ENCODE measurements at regions not wholly inside any gene's neighbourhood (a gene's known extent, or its start where the extent isn't known, plus 50 kb on each side); places are given as distances from the start of the nearest gene placed in this dataset.
"Not testable (repeated sequence)": the region's sequence is repeated elsewhere in the genome, so short reads cannot be mapped to it uniquely, and the experiment has no call there.

DNA sequence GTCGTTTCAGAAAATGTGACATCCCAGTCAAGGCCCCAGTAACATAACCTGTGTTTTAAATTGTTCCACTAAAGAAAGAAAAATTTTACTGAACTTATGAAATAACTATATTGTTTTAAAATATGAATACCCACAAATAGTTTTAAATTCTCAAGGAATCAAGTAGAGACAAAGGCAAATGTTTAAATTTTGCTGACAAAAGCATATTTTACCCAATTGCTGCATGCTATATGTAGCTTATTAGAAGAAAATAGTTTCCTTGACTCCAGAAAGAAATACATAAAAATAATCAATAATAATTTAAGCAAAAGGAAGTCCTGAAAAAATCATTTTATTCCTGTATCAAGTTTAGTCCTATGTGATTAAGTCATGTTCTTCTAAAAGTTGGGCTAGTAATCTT, 481.3 kb upstream of the ADGRL3 start:
- DNase-seq, result no peak

GRCh38 chr4:60721685-60722084, 478.4 kb upstream of the ADGRL3 start:
- DNase-seq, result no peak

- no peak for DNase-seq
Observed at GRCh38 chr4:60723796-60724195, 476.3 kb upstream of the ADGRL3 start.

- no peak for DNase-seq
Observed at GRCh38 chr4:60724623-60725022, 475.5 kb upstream of the ADGRL3 start.

DNA sequence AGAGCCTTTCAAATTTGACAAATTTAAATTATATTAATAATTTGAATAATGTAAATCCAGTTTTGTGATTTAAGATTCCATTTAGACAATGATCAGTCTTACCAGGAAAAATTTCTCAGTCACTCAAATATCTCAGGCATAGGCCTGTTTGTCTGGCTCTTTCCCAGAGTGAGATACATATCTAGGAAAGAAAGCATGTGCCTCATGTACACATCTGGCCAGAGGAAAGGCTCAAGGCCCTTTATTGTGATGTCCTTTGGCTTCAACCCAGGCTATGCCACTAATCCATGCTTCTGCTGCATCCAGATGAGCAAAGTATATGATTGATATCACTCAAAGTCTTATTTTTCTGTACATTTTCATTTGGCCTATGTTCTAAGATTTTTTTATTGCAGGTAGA, 473.3 kb upstream of the ADGRL3 start:
- no peak for DNase-seq

- no peak for DNase-seq
Observed at GRCh38 chr4:60729194-60729593, 470.9 kb upstream of the ADGRL3 start.

- DNase-seq, result not testable (repeated sequence)
Observed at GRCh38 chr4:60729764-60730163, 470.4 kb upstream of the ADGRL3 start.

GRCh38 chr4:60737858-60738257, 462.3 kb upstream of the ADGRL3 start:
- DNase-seq, result no peak

- DNase-seq, result no peak
Observed at GRCh38 chr4:60743654-60744053, 456.5 kb upstream of the ADGRL3 start.

- no peak for DNase-seq
Observed at GRCh38 chr4:60744767-60745166, 455.4 kb upstream of the ADGRL3 start.

GRCh38 chr4:60745800-60746571, 454.1 kb upstream of the ADGRL3 start:
- no peak for DNase-seq

DNA sequence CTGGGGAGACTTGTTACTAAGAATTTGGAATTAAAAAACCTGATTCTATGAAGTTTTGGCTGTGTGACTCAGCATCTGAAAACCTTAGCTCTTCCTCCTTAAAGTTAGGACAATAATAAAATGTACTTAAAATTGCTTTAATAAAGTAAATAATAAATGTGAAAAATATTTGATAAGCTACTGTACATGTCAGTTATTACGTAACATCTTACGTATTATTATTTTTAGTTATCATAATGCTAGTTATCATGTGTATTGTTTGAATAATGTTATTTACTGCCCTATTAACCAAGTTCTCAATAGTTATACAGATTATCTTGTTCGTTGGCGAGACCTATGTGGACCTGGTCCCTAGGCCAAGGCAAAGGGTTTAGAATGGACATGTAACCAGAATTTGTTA, 449.2 kb upstream of the ADGRL3 start:
- no peak for DNase-seq

DNA sequence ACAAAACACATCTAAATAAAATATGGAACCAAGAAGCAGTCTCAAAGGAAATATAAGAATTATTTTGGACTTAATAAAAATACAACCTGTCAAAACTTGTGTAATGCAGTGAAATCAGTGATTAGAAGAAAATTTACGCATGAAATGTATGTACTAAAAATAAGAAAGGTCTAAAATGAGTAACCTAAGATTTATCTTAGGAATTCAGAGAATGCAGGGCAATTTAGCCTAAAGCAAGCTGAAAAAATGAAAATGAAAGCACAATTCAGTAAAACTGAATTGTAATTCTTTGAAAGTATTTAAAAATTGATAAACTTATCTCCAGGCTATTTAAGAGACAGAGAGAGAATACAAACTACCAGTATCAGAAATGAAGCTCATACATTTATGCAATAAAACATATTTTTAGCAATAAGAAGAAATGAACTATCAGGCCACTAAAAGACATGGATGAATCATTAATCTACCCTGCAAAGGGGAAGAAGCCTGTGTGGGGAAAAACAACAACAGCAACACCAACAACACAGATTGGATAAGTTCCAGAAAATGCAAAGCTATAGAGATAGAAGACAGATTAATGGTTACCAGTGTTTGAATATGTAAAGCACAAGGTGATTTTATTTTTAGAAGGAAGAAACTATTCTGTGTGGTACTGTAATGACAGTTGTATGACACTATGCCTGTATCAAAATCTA, 442.0 kb upstream of the ADGRL3 start:
- DNase-seq, result no peak

DNA sequence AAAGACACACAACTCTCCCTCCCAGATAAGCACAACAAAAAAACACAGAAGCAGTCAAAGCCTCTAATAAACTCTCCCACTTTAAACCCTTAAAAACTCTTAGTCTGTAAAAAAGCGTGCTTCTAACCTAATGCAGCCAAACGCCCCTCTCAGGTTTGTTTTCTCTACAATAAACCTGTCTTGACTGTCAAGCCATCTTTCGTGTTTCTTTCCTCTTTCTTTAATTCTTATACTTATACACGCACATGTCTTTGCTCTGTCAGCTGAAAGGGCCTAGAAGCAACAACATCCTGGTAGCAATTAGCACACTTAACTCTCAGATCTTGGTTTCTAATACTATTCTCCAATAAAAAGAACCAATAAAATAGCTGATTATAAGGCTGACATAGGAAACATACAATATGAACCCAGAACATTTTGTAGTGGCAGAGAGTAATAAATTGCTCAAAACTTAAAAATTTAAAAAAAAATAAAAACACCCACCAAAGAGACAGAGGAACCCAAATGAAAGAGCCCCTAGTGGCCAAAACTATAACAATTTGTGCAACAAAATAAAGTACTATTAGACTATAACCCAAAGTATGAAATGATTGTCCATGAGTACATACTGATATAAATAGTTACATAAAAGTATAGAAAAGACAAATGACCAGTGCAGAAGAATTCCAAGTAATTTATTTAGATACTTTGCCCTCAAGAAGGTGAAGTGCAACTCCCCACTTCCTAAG, 440.4 kb upstream of the ADGRL3 start:
- DNase-seq, result no peak

GRCh38 chr4:60780874-60781273, 419.3 kb upstream of the ADGRL3 start:
- DNase-seq, result no peak

DNA sequence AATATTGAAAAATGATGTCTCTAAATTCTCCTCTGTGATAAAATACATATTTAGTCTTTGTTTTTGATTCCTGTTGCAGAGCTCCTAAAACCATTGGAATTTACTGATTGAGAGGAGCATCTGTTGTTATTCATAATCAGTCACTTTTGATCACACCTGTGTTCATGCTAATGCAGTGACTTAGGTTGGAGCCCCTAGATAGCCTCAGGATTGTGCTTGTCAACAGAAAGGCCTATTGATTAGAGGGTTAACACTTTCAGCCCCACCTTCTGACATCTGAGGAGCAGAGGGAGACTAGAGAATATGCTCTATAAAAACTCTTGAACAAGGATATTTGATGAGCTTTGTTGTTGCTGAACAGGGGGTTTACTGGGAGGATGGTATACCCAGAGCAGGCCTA, 409.5 kb upstream of the ADGRL3 start:
- no peak for DNase-seq

DNA sequence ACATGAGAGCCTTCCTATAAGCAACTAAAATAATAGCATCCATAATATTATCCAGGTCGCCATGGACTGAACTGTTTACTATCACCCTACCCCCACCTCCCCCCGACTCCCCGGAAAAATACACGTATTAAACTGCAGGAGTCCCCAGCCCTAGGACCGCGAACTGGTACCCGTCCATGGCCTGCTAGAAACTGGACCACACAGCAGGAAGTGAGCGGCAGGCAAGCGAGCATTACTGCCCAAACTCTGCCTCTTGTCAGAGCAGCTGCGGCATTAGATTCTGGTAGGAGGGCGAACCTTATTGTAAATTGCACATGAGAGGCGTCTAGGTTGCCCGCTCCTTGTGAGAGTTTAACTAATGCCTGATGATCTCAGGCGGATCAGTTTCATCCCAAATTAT, 405.8 kb upstream of the ADGRL3 start:
- no peak for DNase-seq

DNA sequence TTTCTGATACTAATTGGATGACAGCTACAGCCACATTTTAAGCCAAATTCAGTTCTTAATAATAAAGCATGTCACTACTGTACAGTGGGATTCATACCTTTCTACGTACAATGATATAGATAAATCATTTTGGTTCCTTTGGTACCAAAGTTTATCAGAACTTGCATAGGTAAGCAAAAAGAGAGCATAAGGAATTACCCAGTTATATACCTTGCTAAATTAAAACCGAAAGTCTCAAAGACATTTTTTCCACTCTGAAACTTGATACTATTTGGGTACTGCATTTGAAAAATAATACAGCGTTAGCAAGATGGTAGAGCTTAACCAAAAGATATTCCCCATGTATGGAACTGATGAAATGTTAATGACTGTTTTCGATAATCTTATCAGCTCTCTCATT, 400.9 kb upstream of the ADGRL3 start:
- DNase-seq, result no peak

DNA sequence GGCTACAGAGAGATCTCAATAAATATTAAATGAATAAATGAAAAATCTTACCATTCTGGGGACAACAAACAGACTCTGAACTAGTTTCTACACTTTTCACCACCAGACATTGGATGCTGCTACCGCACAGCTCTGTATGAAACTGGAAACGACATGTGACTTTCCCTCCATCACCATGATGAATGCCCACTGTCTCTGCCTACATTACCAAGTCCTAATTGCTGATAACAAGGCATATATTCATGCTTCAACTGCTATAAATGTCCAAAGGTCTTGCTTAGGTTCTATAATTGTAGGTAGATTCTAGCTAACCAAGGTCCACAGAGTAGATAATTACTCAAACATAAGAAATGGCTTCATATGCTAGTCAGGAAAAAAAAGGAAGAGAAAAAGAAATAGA, 399.4 kb upstream of the ADGRL3 start:
- no peak for DNase-seq

GRCh38 chr4:60805500-60806313, 394.4 kb upstream of the ADGRL3 start:
- DNase-seq, result no peak

DNA sequence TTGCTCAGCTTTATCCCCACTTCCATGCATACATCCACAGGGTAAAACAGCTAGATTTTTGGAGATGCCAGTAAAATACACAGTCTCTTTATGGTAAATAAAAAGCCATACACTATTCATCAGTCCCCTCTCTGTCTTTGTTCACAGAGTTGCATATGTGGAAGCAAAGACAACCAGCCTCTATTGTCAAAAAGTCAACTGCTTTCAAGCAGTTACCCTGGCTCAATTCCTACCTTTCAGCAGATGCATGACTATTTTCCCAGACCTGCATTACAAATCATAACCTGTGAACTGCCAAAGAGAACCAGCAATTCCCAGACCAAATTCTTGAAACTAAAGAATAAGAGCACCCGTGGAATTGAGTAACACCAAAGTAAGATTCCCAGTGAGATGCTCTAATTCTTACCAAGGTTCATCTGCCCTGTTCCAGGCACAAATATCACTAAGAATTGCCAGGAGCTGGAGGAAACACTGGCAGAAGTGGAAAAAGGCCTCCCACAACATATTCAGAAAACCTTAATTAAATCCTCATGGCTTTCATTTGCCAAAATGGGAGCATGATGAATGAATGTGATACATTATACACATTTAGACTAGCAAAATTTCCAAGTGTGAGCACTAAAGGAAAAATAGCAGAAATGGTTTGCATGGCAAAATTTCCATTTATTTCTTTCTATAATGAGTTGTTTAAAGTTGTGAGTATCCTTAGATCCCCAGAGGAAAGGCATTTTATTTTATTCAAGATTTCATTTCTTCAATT, 391.2 kb upstream of the ADGRL3 start:
- no peak for DNase-seq

DNA sequence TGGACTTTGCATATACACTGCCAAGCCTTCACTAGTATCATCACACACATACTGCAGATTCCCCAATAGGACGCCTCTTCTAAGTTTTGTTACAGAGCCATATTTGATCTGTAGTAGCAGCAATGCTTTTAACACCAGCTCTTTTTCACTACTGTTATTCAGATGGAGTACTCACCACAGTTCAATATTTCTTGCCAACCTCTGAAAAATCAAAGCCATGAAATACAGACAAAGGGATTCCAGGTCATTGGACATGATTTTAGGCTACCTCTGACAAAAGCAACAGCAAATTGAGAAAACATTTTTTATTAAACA, 390.7 kb upstream of the ADGRL3 start:
- no peak for DNase-seq

GRCh38 chr4:60812811-60813210, 387.3 kb upstream of the ADGRL3 start:
- no peak for DNase-seq

Data from NCI-H510A (cell line).